ENCODE measurements at regions not wholly inside any gene's neighbourhood (a gene's known extent, or its start where the extent isn't known, plus 50 kb on each side); places are given as distances from the start of the nearest gene placed in this dataset.

GRCh38 chr2:156157670-156158069 lies 174.9 kb downstream of the NR4A2 start:
- TF ChIP-seq FOXM1 (IDR thresholded peaks at IDR 0.05; ENCODE audit: borderline replicate concordance) (no peak), SP1 (IDR thresholded peaks at IDR 0.05) (no peak), ELF4 (IDR thresholded peaks at IDR 0.05) (no peak), BHLHE40 (IDR thresholded peaks at IDR 0.05; ENCODE audit: borderline replicate concordance) (no peak), TARDBP (IDR thresholded peaks at IDR 0.05) (no peak), FOXK2 (IDR thresholded peaks at IDR 0.05) (no peak), HDGF (IDR thresholded peaks at IDR 0.05; ENCODE audit: borderline replicate concordance) (no peak), FOXA1 (IDR thresholded peaks at IDR 0.05) (no peak), NFRKB (IDR thresholded peaks at IDR 0.05) (no peak), SUZ12 (IDR thresholded peaks at IDR 0.05) (no peak), ARNT (IDR thresholded peaks at IDR 0.05) (no peak)
- TF ChIP-seq, protein P1, sequence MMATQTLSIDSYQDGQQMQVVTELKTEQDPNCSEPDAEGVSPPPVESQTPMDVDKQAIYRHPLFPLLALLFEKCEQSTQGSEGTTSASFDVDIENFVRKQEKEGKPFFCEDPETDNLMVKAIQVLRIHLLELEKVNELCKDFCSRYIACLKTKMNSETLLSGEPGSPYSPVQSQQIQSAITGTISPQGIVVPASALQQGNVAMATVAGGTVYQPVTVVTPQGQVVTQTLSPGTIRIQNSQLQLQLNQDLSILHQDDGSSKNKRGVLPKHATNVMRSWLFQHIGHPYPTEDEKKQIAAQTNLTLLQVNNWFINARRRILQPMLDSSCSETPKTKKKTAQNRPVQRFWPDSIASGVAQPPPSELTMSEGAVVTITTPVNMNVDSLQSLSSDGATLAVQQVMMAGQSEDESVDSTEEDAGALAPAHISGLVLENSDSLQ (IDR thresholded peaks at IDR 0.05): no peak
